GM21528 (cell line): ENCODE measurements at regions not wholly inside any gene's neighbourhood (a gene's known extent, or its start where the extent isn't known, plus 50 kb on each side); places are given as distances from the start of the nearest gene placed in this dataset.

Source experiments
- ATAC-seq: cut with Tn5 transposase; IDR thresholded peaks from one replicate; pipeline ENCODE4 v1.9.1; 2021; ENCODE audit warnings: mild to moderate bottlenecking, moderate library complexity; ENCODE audit not compliant: unreplicated experiment, low FRiP score

- no peak for ATAC-seq
Measured at GRCh38 chr3:181660337-181660736, 51.4 kb upstream of the SOX2 start.

DNA sequence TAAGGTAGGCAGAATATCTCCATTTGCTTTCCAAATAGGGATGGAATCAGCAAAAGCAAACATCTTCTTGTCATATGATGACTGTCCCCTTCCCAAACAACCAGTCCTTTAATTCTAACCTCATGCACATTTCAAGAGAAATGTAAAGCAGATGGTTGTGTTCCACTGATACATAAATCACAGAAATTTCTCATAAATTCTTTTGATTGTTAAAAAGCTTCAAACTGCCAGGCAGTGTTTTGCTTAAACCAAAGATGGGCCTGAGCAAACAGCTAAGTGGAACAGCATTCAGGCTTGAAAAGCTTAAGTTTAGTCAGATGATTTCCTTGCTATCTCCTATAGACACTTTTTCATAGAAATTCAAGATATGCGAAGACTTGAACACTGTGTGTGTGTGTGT is 74.3 kb upstream of the SOX2 start:
- ATAC-seq = no peak

DNA sequence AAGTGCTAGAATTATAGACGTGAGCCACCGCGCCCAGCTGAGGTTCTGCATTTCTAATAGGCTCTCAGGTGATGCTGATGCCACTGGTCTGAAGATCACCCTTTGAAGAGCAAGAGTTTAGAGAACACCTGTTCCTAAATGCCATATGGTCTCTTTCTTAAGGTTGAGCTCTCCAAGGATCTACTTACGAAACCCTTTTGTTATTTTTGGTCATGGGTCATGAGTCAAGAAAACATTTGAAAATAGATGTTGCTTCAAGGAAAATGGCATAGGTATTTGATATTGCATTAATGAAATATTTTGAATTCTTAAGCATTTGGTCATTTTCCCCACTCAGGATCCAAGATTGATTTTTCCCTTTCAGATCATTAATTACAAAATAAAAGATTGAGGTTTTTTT is 74.7 kb upstream of the SOX2 start:
- no peak for ATAC-seq

DNA sequence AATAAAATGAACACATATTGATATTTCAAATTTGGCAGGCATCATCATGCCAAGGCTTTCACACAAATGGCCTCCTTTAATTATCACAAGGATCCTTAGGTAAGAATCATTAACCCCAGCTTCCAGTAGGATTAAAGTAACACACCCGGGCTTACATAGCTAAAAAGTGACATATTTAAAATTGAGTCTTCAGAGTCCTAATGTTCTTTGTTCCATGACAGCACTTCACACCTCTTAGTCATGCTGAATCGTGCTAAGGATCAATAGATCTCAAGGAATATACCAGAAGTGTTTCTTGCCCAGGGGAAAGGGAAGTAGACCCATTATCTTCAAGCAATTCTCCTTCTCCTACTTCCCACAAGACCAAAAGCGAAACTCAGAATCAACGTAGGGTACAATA is 76.6 kb upstream of the SOX2 start:
- no peak for ATAC-seq

GRCh38 chr3:181633556-181633955 is 78.2 kb upstream of the SOX2 start:
- ATAC-seq = no peak

GRCh38 chr3:181631901-181632300 is 79.8 kb upstream of the SOX2 start:
- ATAC-seq = no peak

DNA sequence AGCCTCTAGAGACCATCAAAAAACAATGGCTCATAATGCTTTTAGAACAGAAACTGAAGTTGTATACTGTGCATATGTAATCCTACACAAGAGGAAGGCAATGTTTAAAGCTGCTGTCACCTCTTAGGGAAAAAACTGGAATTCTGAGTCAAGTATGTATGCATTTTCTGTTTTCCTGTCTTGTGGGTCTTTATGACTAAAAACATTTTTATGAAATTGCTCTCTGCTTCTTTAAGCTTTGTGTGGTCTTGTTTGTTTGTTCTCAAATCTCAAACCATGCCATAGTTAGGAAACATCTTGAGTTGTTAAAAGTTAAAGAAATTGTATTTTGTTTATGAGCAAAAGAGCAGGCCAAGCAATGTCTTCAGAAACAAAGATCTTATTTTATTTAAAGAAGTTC is 80.9 kb upstream of the SOX2 start:
- no peak for ATAC-seq

- ATAC-seq = no peak
Measured at GRCh38 chr3:181629711-181630110, 82.0 kb upstream of the SOX2 start.

- ATAC-seq = no peak
Measured at GRCh38 chr3:181629029-181629428, 82.7 kb upstream of the SOX2 start.

- ATAC-seq = no peak
Measured at GRCh38 chr3:181628384-181628783, 83.3 kb upstream of the SOX2 start.

DNA sequence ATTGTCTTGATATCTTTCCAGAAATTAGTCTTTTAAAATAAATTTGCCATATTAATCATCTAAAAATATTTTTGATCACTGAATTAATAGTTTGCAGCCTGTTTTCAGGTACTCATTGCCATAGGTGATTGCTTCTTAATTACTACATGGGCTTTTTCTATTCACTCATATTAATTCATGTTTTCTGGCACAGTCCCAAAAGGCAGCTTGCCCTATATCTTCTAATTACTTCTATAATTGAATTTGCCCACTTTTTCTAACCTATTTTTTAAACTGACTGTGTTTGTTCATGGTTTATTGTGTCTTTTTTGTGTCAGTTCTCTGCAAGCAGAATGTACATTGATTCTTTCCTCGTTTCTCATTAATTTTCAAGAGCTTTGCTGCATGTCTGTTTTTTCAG is 85.7 kb upstream of the SOX2 start:
- ATAC-seq = no peak

- ATAC-seq = no peak
Measured at GRCh38 chr3:181623924-181624694, 87.6 kb upstream of the SOX2 start.

DNA sequence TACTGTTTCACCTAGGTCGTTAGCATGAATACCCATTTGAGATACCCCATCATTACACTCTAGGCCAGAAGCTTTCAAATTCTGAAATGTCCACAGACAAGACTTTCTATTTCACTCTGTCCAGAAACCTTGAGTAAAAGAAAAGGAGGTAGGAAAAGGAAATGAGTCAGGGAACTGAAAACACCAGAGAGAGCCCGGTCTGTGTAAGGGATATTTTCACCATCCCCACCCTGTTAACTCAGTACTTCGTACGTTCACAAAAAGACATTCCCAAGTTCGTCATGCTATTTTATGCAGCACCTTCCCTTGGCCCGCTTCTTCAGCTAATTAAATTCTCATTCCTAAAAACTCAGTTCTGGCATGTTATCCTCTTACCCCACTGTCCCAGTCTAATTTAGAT is 89.4 kb upstream of the SOX2 start:
- no peak for ATAC-seq

DNA sequence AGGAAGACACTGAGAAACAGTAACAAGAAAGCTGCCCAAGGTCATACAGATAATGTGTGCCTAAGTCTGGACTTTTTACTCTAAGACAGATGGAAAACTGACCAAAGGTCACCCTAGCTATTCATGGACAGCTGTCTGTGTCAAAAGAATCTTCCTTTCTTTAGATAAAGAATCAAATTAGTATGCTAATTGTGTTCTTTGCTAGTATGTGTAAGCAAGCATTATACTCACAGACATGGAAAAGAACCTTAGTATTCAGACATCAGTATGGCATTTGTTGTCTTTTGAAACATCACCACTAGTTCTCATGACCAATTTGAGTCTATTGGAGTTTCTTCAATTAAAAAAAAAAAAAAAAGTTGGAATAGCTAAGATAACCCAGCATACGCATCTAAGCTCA is 91.8 kb upstream of the SOX2 start:
- no peak for ATAC-seq

GRCh38 chr3:181618260-181618659 is 93.5 kb upstream of the SOX2 start:
- no peak for ATAC-seq

GRCh38 chr3:181616088-181617070 is 95.3 kb upstream of the SOX2 start:
- no peak for ATAC-seq

GRCh38 chr3:181615666-181616065 is 96.1 kb upstream of the SOX2 start:
- no peak for ATAC-seq

DNA sequence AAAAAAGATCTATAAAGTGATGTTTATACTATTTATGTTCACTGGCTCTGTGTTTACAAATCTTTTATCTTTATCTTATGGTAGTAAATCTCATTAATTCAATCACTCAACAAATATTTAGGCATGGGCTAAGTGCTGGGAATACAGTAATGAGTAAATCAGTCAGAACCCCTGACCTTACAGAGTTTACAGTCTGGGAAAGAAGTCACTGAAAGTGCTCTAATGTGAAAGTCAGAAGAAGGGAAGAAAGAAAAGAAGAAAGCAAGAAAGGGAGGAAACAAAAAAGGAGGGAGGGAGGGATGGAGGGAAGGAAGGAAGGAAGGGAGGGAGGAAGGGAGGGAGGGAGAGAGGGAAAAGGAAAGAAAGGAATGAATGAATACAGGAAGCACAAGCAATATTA is 96.8 kb upstream of the SOX2 start:
- ATAC-seq = no peak

DNA sequence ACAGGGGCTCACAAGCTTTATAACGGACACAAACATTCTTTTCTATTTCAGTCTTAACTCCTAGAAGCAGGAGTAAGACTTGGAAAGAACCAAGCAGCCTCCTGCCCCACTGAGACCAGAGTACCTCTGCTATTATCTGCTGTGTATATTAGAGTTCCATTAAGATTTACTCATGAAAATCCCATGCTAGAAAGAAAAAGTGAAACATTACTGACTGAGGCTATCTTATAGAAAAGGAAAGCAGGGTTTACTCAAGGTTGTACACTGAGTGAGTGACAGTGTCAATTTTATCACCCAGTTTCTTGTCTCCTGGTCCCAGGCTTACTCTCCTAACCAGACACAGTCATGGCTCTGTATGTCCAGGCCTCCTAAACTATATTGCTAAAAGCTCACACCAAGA is 97.9 kb upstream of the SOX2 start:
- ATAC-seq = no peak

GRCh38 chr3:181613191-181613590 is 98.5 kb upstream of the SOX2 start:
- ATAC-seq = no peak

DNA sequence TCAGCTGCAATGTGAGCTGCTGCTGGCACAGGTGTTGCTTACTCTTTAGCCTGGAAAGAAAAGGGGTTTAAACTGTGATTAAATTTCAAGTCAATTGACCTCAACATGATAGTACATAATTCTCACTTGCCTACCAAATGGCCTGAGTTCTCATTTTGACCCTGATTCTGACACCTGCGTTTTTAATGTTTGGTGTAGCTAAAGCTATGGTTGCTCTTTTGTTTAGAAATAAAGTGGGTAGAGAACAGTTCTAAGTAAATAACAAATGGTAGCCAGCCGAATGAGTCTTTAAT is 100.8 kb upstream of the SOX2 start:
- no peak for ATAC-seq
